HepG2 (cell line): ENCODE measurements at regions not wholly inside any gene's neighbourhood (a gene's known extent, or its start where the extent isn't known, plus 50 kb on each side); places are given as distances from the start of the nearest gene placed in this dataset.

Experiments used
- ATAC-seq: fragments of 200-7000 bp; cut with Tn5 transposase; 3 replicates; pipeline ENCODE4 v1.9.1; 2020; ENCODE audit warnings: mild to moderate bottlenecking, moderate library complexity
- BruUV-seq: library from RNA; stranded (reverse); fragments of 400-500 nt; replicated peaks from 2 replicates; lab custom pipeline; 2021; lab: Mats Ljungman, UMichigan
- CTCF ChIA-PET: fragments of 300-600 bp; formaldehyde crosslinking; extraction: SDS; loops from one replicate; lab custom pipeline; 2021; ENCODE audit warnings: low total read pairs, inconsistent platforms, low intra/inter-chr PET ratio; lab: Yijun Ruan, JAX
- POLR2A ChIA-PET: fragments of 350-600 bp; sonication (Branson Sonifier 250); formaldehyde crosslinking; loops from one replicate; lab custom pipeline; 2020; ENCODE audit warnings: antibody characterized with exemption, inconsistent platforms; lab: Yijun Ruan, JAX
- DNase-seq: peaks from one replicate; pipeline ENCODE4 v3.0.0-alpha.2; 2015; ENCODE audit warnings: low spot score
- FAIRE-seq: peaks from 3 replicates; lab custom pipeline; 2011; peaks lifted over from hg19 to GRCh38; lab: Jason Lieb, UNC
- H2AFZ ChIP-seq: one replicate; pipeline ENCODE4 v1.6.1; 2011; ENCODE audit warnings: low read length, inconsistent platforms
- H3K27ac ChIP-seq: fragments of 300-600 bp; 3 replicates; pipeline ENCODE4 v1.8.0; 2011; ENCODE audit warnings: mixed run types, mild to moderate bottlenecking, mixed read lengths, low read length, inconsistent platforms; ENCODE audit not compliant: insufficient read depth; ENCODE audit errors: extremely low read length
- H3K27me3 ChIP-seq, 2 experiments: fragments of 200-600 bp in 1 of 2; 2 replicates in 1 of 2; 3 replicates in 1 of 2; pipeline versions ENCODE4 v1.6.0 to v1.8.0; 2011; ENCODE audit warnings: low read length in 2 of 2, mild to moderate bottlenecking in 2 of 2, moderate library complexity in 2 of 2, inconsistent platforms in 1 of 2; ENCODE audit not compliant: insufficient read depth in 2 of 2, control insufficient read depth in 1 of 2
- H3K36me3 ChIP-seq, 2 experiments: fragments of 200-600 bp in 1 of 2; replicated peaks in 1 of 2; 2 replicates in 1 of 2; 3 replicates in 1 of 2; pipeline versions ENCODE4 v1.5.1 to v1.8.0; 2011; ENCODE audit warnings: low read length in 2 of 2, inconsistent platforms in 1 of 2; ENCODE audit not compliant: insufficient read depth in 2 of 2, control insufficient read depth in 1 of 2
- H3K4me1 ChIP-seq: 2 replicates; pipeline ENCODE4 v1.5.1; 2012; ENCODE audit warnings: low read length, inconsistent platforms; ENCODE audit not compliant: insufficient read depth
- H3K4me2 ChIP-seq: 2 replicates; pipeline ENCODE4 v1.6.0; 2011; ENCODE audit warnings: low read depth, low read length, inconsistent platforms
- H3K4me3 ChIP-seq, 3 experiments: fragments of 200-600 bp in 1 of 3; sonication (generic), shearing (Covaris generic) in 1 of 3; replicated peaks in 1 of 3; 2 replicates each; pipeline ENCODE4 v1.5.1; 2011 to 2016; ENCODE audit warnings: low read length in 3 of 3, inconsistent platforms in 2 of 3, low read depth in 2 of 3, mild to moderate bottlenecking in 2 of 3, control low read depth in 1 of 3, mixed read lengths in 1 of 3; ENCODE audit not compliant: insufficient read depth in 1 of 3
- H3K79me2 ChIP-seq: one replicate; pipeline ENCODE4 v1.6.1; 2011; ENCODE audit warnings: low read length, inconsistent platforms; ENCODE audit not compliant: insufficient read depth
- H3K9ac ChIP-seq: 2 replicates; pipeline ENCODE4 v1.6.0; 2011; ENCODE audit warnings: mild to moderate bottlenecking, low read depth, low read length, inconsistent platforms; ENCODE audit not compliant: insufficient read depth
- H3K9me3 ChIP-seq: 2 replicates; pipeline ENCODE4 v1.5.1; 2012; ENCODE audit warnings: mild to moderate bottlenecking, low read length
- H4K20me1 ChIP-seq: 2 replicates; pipeline ENCODE4 v1.6.0; 2011; ENCODE audit warnings: inconsistent platforms, mild to moderate bottlenecking, low read length, moderate library complexity; ENCODE audit not compliant: insufficient read depth
- HINFP ChIP-seq: sonication (generic); formaldehyde crosslinking; IDR thresholded peaks from 2 replicates; pipeline ENCODE4 v1.4.0; 2020; ENCODE audit warnings: low read depth, mild to moderate bottlenecking, missing genetic modification reagents
- IRF2 ChIP-seq: IDR thresholded peaks from 2 replicates; pipeline ENCODE4 v1.6.1; 2018; ENCODE audit warnings: missing genetic modification reagents, missing compliant biosample characterization
- PCBP2 ChIP-seq: fragments of 200-400 bp; formaldehyde crosslinking; optimal IDR thresholded peaks from 2 replicates; pipeline ENCODE3; 2018; ENCODE audit warnings: low read length, low read depth; ENCODE audit not compliant: poor library complexity, severe bottlenecking
- RFX1 ChIP-seq: fragments of 450-650 bp; IDR thresholded peaks from 2 replicates; pipeline ENCODE4 v1.6.1; 2017
- ZNF558 ChIP-seq: sonication (generic); formaldehyde crosslinking; IDR thresholded peaks from 2 replicates; pipeline ENCODE4 v1.9.0; 2022; ENCODE audit warnings: mild to moderate bottlenecking, missing genetic modification reagents, borderline replicate concordance
- ZNF644 ChIP-seq: IDR thresholded peaks from 2 replicates; pipeline ENCODE4 v1.6.1; 2016; ENCODE audit warnings: low read depth
- ZNF839 ChIP-seq: sonication (generic); formaldehyde crosslinking; IDR thresholded peaks from 2 replicates; pipeline ENCODE4 v1.4.0; 2020; ENCODE audit warnings: missing genetic modification reagents, mild to moderate bottlenecking, borderline replicate concordance
- WGBS: methylation state at CpG from one replicate; pipeline ENCODE4 v1.1.6; 2017; ENCODE audit warnings: low lambda C conversion rate; 5-methylcytosine and 5-hydroxymethylcytosine counted together
- in situ Hi-C: cut with HindIII; loops from 2 replicates; pipeline ENCODE4 v1.10.0; 2017; ENCODE audit warnings: low pct_unique_long_range_greater_than_20kb; ENCODE audit not compliant: extremely low pct_ligation_motif_present
- intact Hi-C: fragments of 100-400 bp; cut with micrococcal nuclease; formaldehyde crosslinking; loops from one replicate; pipeline ENCODE4 v1.10.0; 2022; ENCODE audit not compliant: unreplicated experiment

DNA sequence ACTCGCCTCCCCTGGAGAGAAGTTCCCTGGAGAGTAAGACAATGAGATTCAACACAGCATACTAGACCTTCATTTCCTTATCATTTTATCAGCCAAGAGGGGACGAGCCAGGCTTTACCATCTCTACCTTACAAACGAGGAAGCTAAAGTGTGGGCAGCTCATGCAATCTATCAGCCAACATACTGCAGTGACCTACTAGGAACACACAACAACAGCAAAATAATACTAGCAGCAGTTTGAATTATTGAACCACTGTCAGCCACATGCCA lies 60.0 kb upstream of the TEX51 start (continued):
- TF ChIP-seq HINFP (CRISPR knock-in tag) = no peak
- no peak for TF ChIP-seq IRF2 (CRISPR knock-in tag)
- no peak for TF ChIP-seq ZNF558 (CRISPR knock-in tag)
- TF ChIP-seq PCBP2 = no peak

- no peak overlapping the region for H3K4me3 ChIP-seq
- POLR2A ChIA-PET = no interaction called here
- DNase-seq (no peak), ATAC-seq (no peak), FAIRE-seq (no peak)
- CTCF ChIA-PET = no interaction called here
- peaks cover 0 to 9% of the 10 kb centered on the region in 2 experiments; a peak in 2 of 5 replicates for H3K27me3 ChIP-seq
- no peaks in the 10 kb centered on the region for H3K36me3 ChIP-seq
- H4K20me1 ChIP-seq = no peaks in the 10 kb centered on the region
- H3K4me1 ChIP-seq = no peaks in the 10 kb centered on the region
- H3K27ac ChIP-seq = no peak overlapping the region
- H3K4me2 ChIP-seq = no peak overlapping the region
- H3K9ac ChIP-seq = no peak overlapping the region
- H2AFZ ChIP-seq = no peak overlapping the region
- no peak for TF ChIP-seq ZNF839 (CRISPR knock-in tag)
- TF ChIP-seq RFX1 = peak; percentile 53; the same call in 1 of the 2 replicates
- H3K79me2 ChIP-seq = no peaks in the 10 kb centered on the region
- BruUV-seq = no TSS peak
- in situ Hi-C loops (no loop called here), intact Hi-C loops (no loop called here)
- no peaks in the 10 kb centered on the region for H3K9me3 ChIP-seq
Observed at GRCh38 chr2:126839796-126840195, 58.9 kb upstream of the TEX51 start.

DNA sequence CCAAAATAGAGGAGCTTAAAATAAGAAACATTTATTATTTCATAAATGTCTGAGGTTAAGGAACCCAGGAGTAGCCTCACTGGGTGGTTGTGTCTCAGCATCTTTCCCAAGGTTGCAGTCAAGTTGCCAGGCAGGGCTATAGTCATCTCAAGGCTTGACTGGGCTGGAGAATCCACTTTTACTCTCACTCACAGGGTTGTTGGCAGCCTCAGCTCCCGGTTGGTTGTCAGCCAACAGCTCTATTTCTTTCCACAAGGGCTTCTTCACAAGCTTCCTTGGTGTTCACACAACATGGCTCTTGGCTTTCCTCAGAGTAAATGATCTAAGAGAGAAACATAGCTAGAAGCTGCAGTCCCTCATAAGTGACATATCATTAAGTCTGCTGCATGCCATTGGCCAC lies 55.6 kb upstream of the TEX51 start:
- ChIA-PET POLR2A (no interaction called here), CTCF (no interaction called here)
- no peaks in the 10 kb centered on the region for H3K36me3 ChIP-seq
- H3K27me3 ChIP-seq = no peaks in the 10 kb centered on the region; a peak in 1 of 5 replicates
- H3K9ac ChIP-seq = no peak overlapping the region
- H3K9me3 ChIP-seq = no peaks in the 10 kb centered on the region
- in situ Hi-C loops = no loop called here
- no peak overlapping the region for H3K4me2 ChIP-seq
- no peak overlapping the region for H3K4me3 ChIP-seq
- no peak for TF ChIP-seq ZNF644
- TF ChIP-seq, all 625 proteins: peak for 0
- Histone ChIP-seq H3K4me1 (no peaks in the 10 kb centered on the region), H3K79me2 (no peaks in the 10 kb centered on the region), H3K27ac (no peak overlapping the region), H4K20me1 (no peaks in the 10 kb centered on the region), H2AFZ (no peak overlapping the region)
- no peak for FAIRE-seq
- ATAC-seq = no peak
- no TSS peak for BruUV-seq
- DNase-seq = no peak
- intact Hi-C loops = no loop called here
- 0% methylated on average over 1 of the region's 1 CpG for WGBS
